ENCODE measurements at regions not wholly inside any gene's neighbourhood (a gene's known extent, or its start where the extent isn't known, plus 50 kb on each side); places are given as distances from the start of the nearest gene placed in this dataset.

DNA sequence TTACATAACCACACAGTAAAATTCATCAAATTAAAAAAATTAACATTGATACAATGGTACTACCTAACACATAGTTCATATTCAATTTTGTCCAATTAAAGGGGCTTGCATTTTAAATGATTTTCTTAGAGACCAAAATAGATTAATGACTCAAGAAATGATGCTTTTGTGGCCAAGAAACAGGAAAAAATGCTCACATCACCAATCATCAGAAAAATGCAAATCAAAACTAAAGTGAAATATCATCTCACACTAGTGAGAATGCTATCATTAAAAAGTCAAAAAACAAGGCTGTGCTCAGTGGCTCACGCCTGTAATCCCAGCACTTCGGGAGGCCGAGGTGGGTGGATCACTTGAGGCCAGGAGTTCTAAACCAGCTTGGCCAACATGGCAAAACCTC is 235.6 kb downstream of the PIK3C3 start:
- TF ChIP-seq EZH2 (IDR thresholded peaks at IDR 0.05; ENCODE audit: insufficient read depth, poor library complexity, severe bottlenecking) (no peak), EZH2phosphoT487 (IDR thresholded peaks at IDR 0.05; ENCODE audit: insufficient read depth, low read depth) (no peak)
- no peaks in the 10 kb centered on the region for H3K36me3 ChIP-seq (ENCODE audit: low read depth)
- no peaks in the 10 kb centered on the region for H3K9me2 ChIP-seq (ENCODE audit: insufficient read depth)
- 69 to 77% methylated on average over 3 of the region's 3 CpGs for WGBS, 2 experiments (ENCODE audit: low coverage in 1 of 2, low lambda C conversion rate in 2 of 2, missing lambda C conversion rate in 2 of 2)
- in situ Hi-C loops (cut with MboI) = no loop called here
- no peak overlapping the region for H3K27ac ChIP-seq
- no peak overlapping the region for H3K4me2 ChIP-seq (ENCODE audit: unreplicated experiment)
- H3F3A ChIP-seq (ENCODE audit: insufficient read depth) = no peaks in the 10 kb centered on the region
- H4K20me1 ChIP-seq (ENCODE audit: insufficient read depth) = no peaks in the 10 kb centered on the region
- no peaks in the 10 kb centered on the region for H3K79me2 ChIP-seq (ENCODE audit: insufficient read depth)
- no peaks in the 10 kb centered on the region for H3K9me3 ChIP-seq (ENCODE audit: low read depth)
- H3K9ac ChIP-seq = no peak overlapping the region
- H2AFZ ChIP-seq = no peak overlapping the region
- H3K27me3 ChIP-seq (replicated peaks; ENCODE audit: insufficient read depth) = no peaks in the 10 kb centered on the region
- no peak for DNase-seq
- peaks cover 11% of the 10 kb centered on the region; the same call in 1 of the 2 replicates for H3K4me1 ChIP-seq (ENCODE audit: insufficient read depth)
- no peak overlapping the region for H3K4me3 ChIP-seq

DNA sequence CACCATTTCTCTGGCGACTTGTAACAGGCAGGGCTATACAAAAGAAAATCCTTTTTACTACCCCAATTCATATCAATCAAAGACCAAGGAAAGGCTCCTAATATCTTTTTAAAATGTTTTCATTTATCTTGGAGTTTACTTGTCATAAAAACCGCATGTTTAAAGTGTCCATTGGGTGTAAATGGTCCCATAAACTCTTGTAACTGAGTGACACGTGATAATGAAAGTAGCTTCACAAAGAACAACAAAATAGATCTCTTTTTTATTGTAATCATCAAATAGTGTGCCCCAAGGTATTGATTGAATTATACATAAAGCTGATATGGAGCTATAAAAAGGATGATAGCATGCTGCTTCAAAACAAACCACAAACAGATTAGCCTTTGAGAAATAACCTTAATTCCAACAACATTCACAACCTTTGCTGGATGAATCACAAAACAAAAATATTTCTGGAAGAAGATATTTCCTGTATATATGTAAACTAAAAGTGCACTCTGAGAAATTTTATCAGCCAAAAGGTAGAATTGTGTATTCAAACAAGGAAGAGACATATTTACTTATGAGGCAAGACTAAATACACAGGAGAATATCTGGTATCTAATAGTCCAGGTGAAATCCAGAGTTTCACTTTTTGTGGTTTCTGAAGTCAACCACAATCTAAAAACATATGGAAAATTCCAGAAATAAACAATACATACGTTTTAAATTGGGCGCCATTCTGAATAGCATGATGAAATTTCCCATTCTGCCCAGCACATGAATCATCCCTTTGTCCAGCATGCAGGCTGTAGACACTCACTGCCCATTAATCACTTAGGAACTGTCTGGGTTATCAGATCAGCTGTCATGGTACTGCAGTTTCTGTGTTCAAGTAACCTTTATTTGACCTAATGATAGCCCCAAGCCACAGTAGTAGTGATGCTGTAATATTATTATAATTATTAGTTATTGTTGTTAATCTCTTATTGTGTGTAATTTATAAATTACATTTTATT is 237.5 kb downstream of the PIK3C3 start:
- H3K27me3 ChIP-seq (replicated peaks; ENCODE audit: insufficient read depth) = no peaks in the 10 kb centered on the region
- H3K4me1 ChIP-seq (ENCODE audit: insufficient read depth) = peaks cover 16% of the 10 kb centered on the region
- H3K9me3 ChIP-seq (ENCODE audit: low read depth) = no peaks in the 10 kb centered on the region
- H3K27ac ChIP-seq = no peak overlapping the region
- no peaks in the 10 kb centered on the region for H3K36me3 ChIP-seq (ENCODE audit: low read depth)
- no peak overlapping the region for H3K4me3 ChIP-seq
- H3K9me2 ChIP-seq (ENCODE audit: insufficient read depth) = no peaks in the 10 kb centered on the region
- in situ Hi-C loops (cut with MboI) = no loop called here
- no peaks in the 10 kb centered on the region for H3F3A ChIP-seq (ENCODE audit: insufficient read depth)
- no peaks in the 10 kb centered on the region for H3K79me2 ChIP-seq (ENCODE audit: insufficient read depth)
- H2AFZ ChIP-seq = no peak overlapping the region
- no peak overlapping the region for H3K4me2 ChIP-seq (ENCODE audit: unreplicated experiment)
- 0 out of 2 replicates have a peak, but pooled peaks cover 3% of the 10 kb centered on the region for H4K20me1 ChIP-seq (ENCODE audit: insufficient read depth)
- no peak for TF ChIP-seq EZH2phosphoT487 (IDR thresholded peaks at IDR 0.05; ENCODE audit: insufficient read depth, low read depth)
- TF ChIP-seq EZH2 (IDR thresholded peaks at IDR 0.05; ENCODE audit: insufficient read depth, poor library complexity, severe bottlenecking) = no peak
- DNase-seq = peak; percentile 43
- no peak overlapping the region for H3K9ac ChIP-seq
- 38% methylated on average over 5 of the region's 5 CpGs for WGBS, 2 experiments (ENCODE audit: low coverage in 1 of 2, low lambda C conversion rate in 2 of 2, missing lambda C conversion rate in 2 of 2)

DNA sequence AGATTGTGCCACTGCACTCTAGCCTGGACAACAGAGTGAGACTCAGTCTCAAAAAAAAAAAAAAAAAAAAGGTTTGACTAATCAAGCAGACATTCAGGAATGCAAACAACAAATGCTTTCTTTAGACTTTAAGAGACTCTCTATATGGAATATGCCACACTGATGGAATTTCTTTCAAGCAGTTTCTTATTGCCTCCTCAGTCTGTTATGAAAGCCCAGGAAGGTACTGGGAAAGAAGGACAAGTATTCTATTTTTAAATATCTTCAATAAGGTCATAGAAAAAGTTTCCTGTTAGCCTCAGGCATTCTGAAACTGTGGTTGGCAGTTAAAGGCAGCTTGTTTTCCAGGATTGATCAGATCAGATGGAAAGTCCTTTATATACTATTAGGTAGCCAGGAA is 241.6 kb downstream of the PIK3C3 start:
- H3K9ac ChIP-seq = no peak overlapping the region
- no peaks in the 10 kb centered on the region for H3K9me2 ChIP-seq (ENCODE audit: insufficient read depth)
- no peaks in the 10 kb centered on the region for H3K36me3 ChIP-seq (ENCODE audit: low read depth)
- H3K4me1 ChIP-seq (ENCODE audit: insufficient read depth) = peaks cover 16% of the 10 kb centered on the region
- H4K20me1 ChIP-seq (ENCODE audit: insufficient read depth) = 0 out of 2 replicates have a peak, but pooled peaks cover 3% of the 10 kb centered on the region
- no peaks in the 10 kb centered on the region for H3F3A ChIP-seq (ENCODE audit: insufficient read depth)
- DNase-seq = peak; percentile 32
- H3K9me3 ChIP-seq (ENCODE audit: low read depth) = no peaks in the 10 kb centered on the region
- in situ Hi-C loops (cut with MboI) = no loop called here
- no peak overlapping the region for H2AFZ ChIP-seq
- TF ChIP-seq EZH2phosphoT487 (IDR thresholded peaks at IDR 0.05; ENCODE audit: insufficient read depth, low read depth) = no peak
- TF ChIP-seq EZH2 (IDR thresholded peaks at IDR 0.05; ENCODE audit: insufficient read depth, poor library complexity, severe bottlenecking) = no peak
- no peaks in the 10 kb centered on the region for H3K27me3 ChIP-seq (replicated peaks; ENCODE audit: insufficient read depth)
- no peak overlapping the region for H3K4me2 ChIP-seq (ENCODE audit: unreplicated experiment)
- H3K79me2 ChIP-seq (ENCODE audit: insufficient read depth) = no peaks in the 10 kb centered on the region
- H3K27ac ChIP-seq = no peak overlapping the region
- no peak overlapping the region for H3K4me3 ChIP-seq

DNA sequence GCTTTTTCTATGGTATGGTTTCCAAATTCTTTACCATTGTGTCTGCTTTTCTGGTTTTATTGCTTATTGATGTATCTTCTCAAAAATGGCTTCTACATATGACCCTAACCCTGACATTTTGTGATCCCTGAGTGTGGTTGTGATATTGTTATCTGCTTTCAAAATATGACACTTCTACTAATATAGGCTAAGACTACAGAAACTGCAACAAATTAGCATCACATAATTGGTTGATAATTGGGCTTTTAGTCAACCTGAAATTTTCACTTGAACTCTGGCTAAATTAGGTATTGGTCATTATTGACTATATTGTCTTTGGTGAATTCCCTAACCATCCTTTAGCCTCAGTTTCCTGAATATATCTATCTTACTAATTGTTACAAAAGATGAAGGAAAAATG is 246.1 kb downstream of the PIK3C3 start:
- in situ Hi-C loops (cut with MboI) = no loop called here

More for the DNA sequence above, 246.1 kb downstream of the PIK3C3 start:
- H4K20me1 ChIP-seq (ENCODE audit: insufficient read depth) = no peaks in the 10 kb centered on the region
- H3F3A ChIP-seq (ENCODE audit: insufficient read depth) = no peaks in the 10 kb centered on the region
- H3K9ac ChIP-seq = no peak overlapping the region
- DNase-seq = no peak
- no peaks in the 10 kb centered on the region for H3K36me3 ChIP-seq (ENCODE audit: low read depth)
- H3K4me1 ChIP-seq (ENCODE audit: insufficient read depth) = peaks cover 5% of the 10 kb centered on the region; the same call in 1 of the 2 replicates
- no peaks in the 10 kb centered on the region for H3K27me3 ChIP-seq (replicated peaks; ENCODE audit: insufficient read depth)
- H3K4me3 ChIP-seq = no peak overlapping the region
- no peak overlapping the region for H2AFZ ChIP-seq
- no peak overlapping the region for H3K4me2 ChIP-seq (ENCODE audit: unreplicated experiment)
- no peaks in the 10 kb centered on the region for H3K79me2 ChIP-seq (ENCODE audit: insufficient read depth)
- no peak overlapping the region for H3K27ac ChIP-seq
- H3K9me2 ChIP-seq (ENCODE audit: insufficient read depth) = no peaks in the 10 kb centered on the region
- no peaks in the 10 kb centered on the region for H3K9me3 ChIP-seq (ENCODE audit: low read depth)
- TF ChIP-seq EZH2phosphoT487 (IDR thresholded peaks at IDR 0.05; ENCODE audit: insufficient read depth, low read depth) (no peak), EZH2 (IDR thresholded peaks at IDR 0.05; ENCODE audit: insufficient read depth, poor library complexity, severe bottlenecking) (no peak)
